Esophagus squamous epithelium (tissue), 5 donors: ENCODE measurements at regions not wholly inside any gene's neighbourhood (a gene's known extent, or its start where the extent isn't known, plus 50 kb on each side); places are given as distances from the start of the nearest gene placed in this dataset.
A peak's percentile ranks its signal among the peaks of the same experiment; 100 is the strongest.
"Not testable (repeated sequence)": the region's sequence is repeated elsewhere in the genome, so short reads cannot be mapped to it uniquely, and the experiment has no call there.

Experiments
- DNase-seq: peaks from one replicate; lab custom pipeline; 2025; lab: John Stamatoyannopoulos, UW
- H3K27ac ChIP-seq, 4 donors: fragments of 200-600 bp; sonication (generic); one replicate each; pipeline ENCODE4 v1.5.1; 2016 to 2019; ENCODE audit warnings: mild to moderate bottlenecking in 1 of 4
- H3K27me3 ChIP-seq, 4 donors: fragments of 200-600 bp; sonication (generic); 1 replicate in 3 of 4; 2 replicates in 1 of 4; pipeline versions ENCODE4 v1.5.1 to v1.6.0; 2017 to 2021; ENCODE audit warnings: antibody characterized with exemption in 1 of 4
- H3K36me3 ChIP-seq, 3 donors: fragments of 200-600 bp; sonication (generic); one replicate each; pipeline ENCODE4 v1.5.1; 2016 to 2019
- H3K4me1 ChIP-seq, 3 donors: fragments of 200-600 bp; sonication (generic); one replicate each; pipeline ENCODE4 v1.5.1; 2017 to 2019
- H3K4me3 ChIP-seq, 4 donors: fragments of 200-600 bp; sonication (generic); 1 replicate in 3 of 4; 2 replicates in 1 of 4; pipeline ENCODE4 v1.5.1; 2016 to 2019; ENCODE audit warnings: mild to moderate bottlenecking in 2 of 4, moderate library complexity in 1 of 4
- H3K9me3 ChIP-seq, 3 donors: fragments of 200-600 bp; sonication (generic); one replicate each; pipeline ENCODE4 v1.5.1; 2016 to 2019
- POLR2A ChIP-seq, 4 donors: fragments of 450-650 bp; IDR thresholded peaks; one replicate each; pipeline ENCODE4 v1.6.1; 2017; ENCODE audit warnings: antibody characterized with exemption in 4 of 4, mild to moderate bottlenecking in 4 of 4, moderate library complexity in 3 of 4
- WGBS, 2 donors: methylation state at CpG; one replicate each; pipeline ENCODE4 v1.1.5; 2018; 5-methylcytosine and 5-hydroxymethylcytosine counted together
- intact Hi-C: fragments of 100-400 bp; cut with DNase I; formaldehyde crosslinking; loops from one replicate; pipeline ENCODE4 v1.15.0; 2022
- TF ChIP-seq, protein P1 (sequence below), 6 experiments: fragments of 450-650 bp in 4 of 6; fragments of 200-600 bp in 2 of 6; sonication (generic) in 2 of 6; IDR thresholded peaks; one replicate each; pipeline ENCODE4 v1.5.1; 2016 to 2019; ENCODE audit warnings: antibody characterized with exemption in 6 of 6, mild to moderate bottlenecking in 4 of 6, moderate library complexity in 4 of 6
- donor health status: DM: yes; HTN: yes; CAD: no.

DNA sequence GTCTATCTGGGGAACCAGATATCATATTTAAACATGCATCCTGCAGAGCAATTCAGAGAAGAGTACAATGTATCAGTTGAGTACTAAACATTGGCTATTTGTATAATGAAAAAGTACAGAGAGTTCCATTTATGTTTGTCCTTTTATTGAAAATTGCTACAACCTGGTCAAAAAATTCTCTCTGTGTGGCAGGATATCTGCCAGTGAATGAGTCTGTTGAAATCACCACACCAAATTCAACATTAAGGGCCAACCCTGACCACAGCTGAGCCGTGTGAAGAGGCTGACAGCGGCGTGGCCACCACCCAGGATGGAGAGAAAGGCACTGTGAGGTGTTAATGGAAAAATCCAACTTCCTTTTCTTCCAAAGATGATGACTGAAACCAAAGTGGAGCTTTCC is 422.7 kb upstream of the PIK3R1 start:
- no peak for DNase-seq
- WGBS, 2 donors = 78 to 88% methylated on average over 3 of the region's 3 CpGs
- no peak overlapping the region for H3K4me3 ChIP-seq
- no peaks in the 10 kb centered on the region for H3K36me3 ChIP-seq
- H3K27ac ChIP-seq = peak overlapping the region in 2 of 4 donors; percentile 11 to 24
- no peaks in the 10 kb centered on the region for H3K27me3 ChIP-seq
- peaks cover 0 to 6% (median 0%) of the 10 kb centered on the region in 3 donors for H3K4me1 ChIP-seq
- intact Hi-C loops = no loop called here
- H3K9me3 ChIP-seq = no peaks in the 10 kb centered on the region
- TF ChIP-seq, protein P1, sequence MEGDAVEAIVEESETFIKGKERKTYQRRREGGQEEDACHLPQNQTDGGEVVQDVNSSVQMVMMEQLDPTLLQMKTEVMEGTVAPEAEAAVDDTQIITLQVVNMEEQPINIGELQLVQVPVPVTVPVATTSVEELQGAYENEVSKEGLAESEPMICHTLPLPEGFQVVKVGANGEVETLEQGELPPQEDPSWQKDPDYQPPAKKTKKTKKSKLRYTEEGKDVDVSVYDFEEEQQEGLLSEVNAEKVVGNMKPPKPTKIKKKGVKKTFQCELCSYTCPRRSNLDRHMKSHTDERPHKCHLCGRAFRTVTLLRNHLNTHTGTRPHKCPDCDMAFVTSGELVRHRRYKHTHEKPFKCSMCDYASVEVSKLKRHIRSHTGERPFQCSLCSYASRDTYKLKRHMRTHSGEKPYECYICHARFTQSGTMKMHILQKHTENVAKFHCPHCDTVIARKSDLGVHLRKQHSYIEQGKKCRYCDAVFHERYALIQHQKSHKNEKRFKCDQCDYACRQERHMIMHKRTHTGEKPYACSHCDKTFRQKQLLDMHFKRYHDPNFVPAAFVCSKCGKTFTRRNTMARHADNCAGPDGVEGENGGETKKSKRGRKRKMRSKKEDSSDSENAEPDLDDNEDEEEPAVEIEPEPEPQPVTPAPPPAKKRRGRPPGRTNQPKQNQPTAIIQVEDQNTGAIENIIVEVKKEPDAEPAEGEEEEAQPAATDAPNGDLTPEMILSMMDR (IDR thresholded peaks at IDR 0.05) = no peak
- no peak for TF ChIP-seq POLR2A (IDR thresholded peaks at IDR 0.05)

DNA sequence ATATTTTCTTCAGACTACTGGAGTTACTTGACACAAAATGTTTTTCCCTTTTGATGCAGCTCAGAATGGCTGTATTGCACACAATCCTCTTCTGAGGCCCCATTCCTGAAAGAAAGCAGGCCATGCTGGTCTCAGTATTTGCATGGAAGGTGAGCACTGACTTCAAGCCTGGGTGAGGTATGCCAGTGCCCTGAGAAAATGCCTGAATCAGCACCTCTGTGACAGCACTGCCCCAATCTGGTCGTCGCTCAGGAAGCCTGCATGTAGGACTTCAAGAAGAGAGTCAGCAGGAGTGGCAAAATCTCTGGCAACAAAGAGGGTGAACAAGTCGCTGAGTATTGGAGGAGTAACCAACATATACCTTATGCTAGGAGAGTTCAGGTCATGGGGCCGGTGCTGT is 425.2 kb upstream of the PIK3R1 start:
- no peak overlapping the region for H3K4me3 ChIP-seq
- DNase-seq = no peak
- peaks cover 0 to 4% (median 0%) of the 10 kb centered on the region in 3 donors for H3K4me1 ChIP-seq
- H3K27ac ChIP-seq = no peak overlapping the region
- intact Hi-C loops = no loop called here
- TF ChIP-seq, protein P1 (IDR thresholded peaks at IDR 0.05) = no peak
- no peak for TF ChIP-seq POLR2A (IDR thresholded peaks at IDR 0.05)
- 85 to 87% methylated on average over 3 to 4 of the region's 4 CpGs for WGBS, 2 donors
- H3K36me3 ChIP-seq = no peaks in the 10 kb centered on the region
- H3K27me3 ChIP-seq = no peaks in the 10 kb centered on the region
- H3K9me3 ChIP-seq = no peaks in the 10 kb centered on the region

DNA sequence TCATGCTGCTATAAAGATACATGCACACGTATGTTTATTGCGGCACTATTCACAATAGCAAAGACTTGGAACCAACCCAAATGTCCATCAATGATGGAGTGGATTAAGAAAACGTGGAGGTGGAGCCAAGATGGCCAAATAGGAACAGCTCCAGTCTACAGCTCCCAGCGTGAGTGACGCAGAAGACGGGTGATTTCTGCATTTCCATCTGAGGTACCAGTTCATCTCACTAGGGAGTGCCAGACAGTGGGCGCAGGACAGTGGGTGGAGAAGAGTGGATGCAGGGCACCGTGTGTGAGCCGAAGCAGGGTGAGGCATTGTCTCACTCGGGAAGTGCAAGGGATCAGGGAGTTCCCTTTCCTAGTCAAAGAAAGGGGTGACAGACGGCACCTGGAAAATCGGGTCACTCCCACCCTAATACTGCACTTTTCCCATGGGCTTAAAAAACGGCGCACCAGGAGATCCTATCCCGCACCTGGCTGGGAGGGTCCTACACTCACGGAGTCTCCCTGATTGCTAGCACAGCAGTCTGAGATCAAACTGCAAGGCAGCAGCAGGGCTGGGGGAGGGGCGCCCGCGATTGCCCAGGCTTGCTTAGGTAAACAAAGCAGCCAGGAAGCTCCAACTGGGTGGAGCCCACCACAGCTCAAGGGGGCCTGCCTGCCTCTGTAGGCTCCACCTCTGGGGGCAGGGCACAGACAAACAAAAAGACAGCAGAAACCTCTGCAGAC is 435.5 kb upstream of the PIK3R1 start:
- H3K4me3 ChIP-seq, DNase-seq, H3K27me3 ChIP-seq, H3K4me1 ChIP-seq, H3K27ac ChIP-seq, H3K9me3 ChIP-seq, intact Hi-C loops, H3K36me3 ChIP-seq: not testable (repeated sequence)
- 80 to 85% methylated on average over 10 to 11 of the region's 19 CpGs for WGBS, 2 donors

DNA sequence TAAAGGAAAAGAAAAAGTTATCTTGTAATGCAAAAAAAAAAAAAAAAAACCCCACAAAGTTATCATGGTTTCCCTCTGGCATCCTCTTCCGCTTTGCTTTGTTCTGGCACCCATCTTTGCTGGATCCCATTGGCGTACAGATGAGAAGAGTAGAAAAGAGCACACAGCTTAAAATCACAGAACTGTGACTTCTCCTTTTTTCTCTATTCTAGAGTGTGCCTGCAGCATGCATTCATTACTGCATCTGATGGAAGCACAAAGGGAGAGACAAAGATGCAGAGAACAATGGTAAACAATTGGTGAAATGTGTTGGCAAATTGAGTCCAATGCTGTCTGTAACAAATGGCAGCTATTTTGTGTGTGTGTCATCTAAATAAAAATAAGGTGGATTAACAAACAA is 440.8 kb upstream of the PIK3R1 start:
- DNase-seq = no peak
- H3K27me3 ChIP-seq = no peaks in the 10 kb centered on the region
- no peaks in the 10 kb centered on the region for H3K4me1 ChIP-seq
- intact Hi-C loops = no loop called here
- no peaks in the 10 kb centered on the region for H3K36me3 ChIP-seq
- H3K27ac ChIP-seq = no peak overlapping the region
- no peak for TF ChIP-seq POLR2A (IDR thresholded peaks at IDR 0.05)
- TF ChIP-seq, protein P1 (IDR thresholded peaks at IDR 0.05) = no peak
- no peaks in the 10 kb centered on the region for H3K9me3 ChIP-seq
- no peak overlapping the region for H3K4me3 ChIP-seq
- WGBS, 2 donors = 83 to 87% methylated on average over 2 of the region's 2 CpGs

DNA sequence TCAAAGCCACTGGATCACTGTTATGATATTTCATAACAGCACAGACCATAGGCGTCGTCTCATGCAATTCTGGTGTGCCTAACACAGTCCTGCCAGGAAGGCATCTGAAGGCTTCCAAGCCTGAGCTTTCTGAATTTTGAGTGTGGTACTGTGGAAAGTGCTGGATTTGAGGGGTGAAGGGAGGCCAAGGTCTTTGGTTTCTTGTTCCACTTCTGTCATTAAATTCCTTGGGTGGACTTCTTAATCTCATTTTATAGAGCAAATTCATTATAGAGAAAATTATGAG is 441.3 kb upstream of the PIK3R1 start:
- H3K27ac ChIP-seq = no peak overlapping the region
- intact Hi-C loops = no loop called here
- DNase-seq = no peak
- TF ChIP-seq, protein P1 (IDR thresholded peaks at IDR 0.05) = no peak
- TF ChIP-seq POLR2A (IDR thresholded peaks at IDR 0.05) = no peak
- no peaks in the 10 kb centered on the region for H3K9me3 ChIP-seq
- H3K27me3 ChIP-seq = no peaks in the 10 kb centered on the region
- H3K4me1 ChIP-seq = no peaks in the 10 kb centered on the region
- H3K36me3 ChIP-seq = no peaks in the 10 kb centered on the region
- H3K4me3 ChIP-seq = no peak overlapping the region
- 50 to 58% methylated on average over 1 to 2 of the region's 2 CpGs for WGBS, 2 donors
